Activated naive CD4-positive, alpha-beta T cell treated with anti-CD3 and anti-CD28 coated beads, Interleukin-2, amount 10 ng/mL, durations not matched to agents 7 days and 5 days (primary cell): ENCODE measurements at regions not wholly inside any gene's neighbourhood (a gene's known extent, or its start where the extent isn't known, plus 50 kb on each side); places are given as distances from the start of the nearest gene placed in this dataset.

Experiments used
- CTCF ChIA-PET: fragments of 350-600 bp; sonication (Branson Sonifier 250); formaldehyde crosslinking; loops from one replicate; lab custom pipeline; 2021; ENCODE audit warnings: antibody characterized with exemption; lab: Charles Lee
- DNase-seq: peaks from one replicate; pipeline ENCODE4 v3.0.0-alpha.2; 2020
- H3K27ac Mint-ChIP-seq: one replicate; pipeline ENCODE4 v1.8.0; 2021; ENCODE audit warnings: mild to moderate bottlenecking, moderate library complexity, mixed read lengths
- H3K27me3 Mint-ChIP-seq: one replicate; pipeline ENCODE4 v1.8.0; 2021; ENCODE audit warnings: mild to moderate bottlenecking, mixed read lengths
- H3K36me3 Mint-ChIP-seq: one replicate; pipeline ENCODE4 v1.8.0; 2021; ENCODE audit warnings: mixed read lengths
- H3K4me1 Mint-ChIP-seq: one replicate; pipeline ENCODE4 v1.8.0; 2021; ENCODE audit warnings: mixed read lengths
- H3K4me3 Mint-ChIP-seq: one replicate; pipeline ENCODE4 v1.8.0; 2021; ENCODE audit warnings: mild to moderate bottlenecking, moderate library complexity, mixed read lengths
- H3K9me3 Mint-ChIP-seq: one replicate; pipeline ENCODE4 v1.8.0; 2021; ENCODE audit warnings: mixed read lengths

- Mint-ChIP-seq H3K4me1 (no peaks in the 10 kb centered on the region), H3K27me3 (peaks cover 6% of the 10 kb centered on the region), H3K27ac (no peak overlapping the region), H3K4me3 (no peak overlapping the region), H3K9me3 (no peaks in the 10 kb centered on the region), H3K36me3 (no peaks in the 10 kb centered on the region)
- no peak for DNase-seq
- CTCF ChIA-PET: no interaction called here
Observed at GRCh38 chr5:40041452-40041851, 616.7 kb upstream of the DAB2 start.

DNA sequence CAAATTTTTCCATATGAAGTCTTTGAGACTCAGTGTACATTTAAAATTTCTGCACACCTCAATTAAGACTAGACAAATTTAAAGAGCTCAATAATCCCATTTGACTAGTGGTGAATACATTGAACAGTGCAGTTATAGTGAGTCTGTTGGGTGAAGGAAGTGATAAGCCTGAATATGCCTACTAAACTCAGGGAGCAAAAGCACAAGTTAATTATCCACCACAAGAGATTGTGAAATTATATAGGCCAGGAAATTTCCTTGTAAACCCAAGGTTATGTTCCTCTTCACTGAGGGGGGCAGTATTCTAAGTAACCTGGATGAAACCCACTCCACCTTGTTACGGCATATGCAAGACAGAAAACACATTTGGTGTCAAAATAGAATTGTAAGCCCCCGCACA lies 612.9 kb upstream of the DAB2 start:
- Mint-ChIP-seq H3K4me3 (no peak overlapping the region), H3K27me3 (no peaks in the 10 kb centered on the region), H3K36me3 (no peaks in the 10 kb centered on the region), H3K9me3 (no peaks in the 10 kb centered on the region), H3K27ac (no peak overlapping the region), H3K4me1 (peaks cover 9% of the 10 kb centered on the region)
- CTCF ChIA-PET: no interaction called here
- no peak for DNase-seq

DNA sequence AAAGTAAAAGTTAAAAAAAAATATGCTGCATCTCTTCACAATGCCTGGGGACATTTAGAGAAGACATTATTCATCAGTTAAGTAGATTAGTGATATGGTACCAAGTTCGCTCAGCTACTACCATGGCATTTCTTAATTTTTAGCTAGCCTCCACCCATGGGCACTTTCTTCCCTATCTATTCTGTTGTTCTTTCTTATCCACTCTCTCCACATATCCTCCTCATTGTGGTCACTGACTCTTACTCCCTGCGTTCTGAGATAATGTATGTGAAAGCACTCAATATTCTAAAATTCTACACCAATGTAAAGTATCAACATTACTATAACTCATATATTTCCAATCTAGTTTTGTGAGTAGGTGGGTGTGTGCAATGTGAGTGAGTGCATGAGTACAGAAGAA lies 609.7 kb upstream of the DAB2 start:
- CTCF ChIA-PET: no interaction called here
- Mint-ChIP-seq H3K27me3 (no peaks in the 10 kb centered on the region), H3K27ac (no peak overlapping the region), H3K36me3 (no peaks in the 10 kb centered on the region), H3K4me1 (peaks cover 9% of the 10 kb centered on the region), H3K4me3 (no peak overlapping the region), H3K9me3 (no peaks in the 10 kb centered on the region)
- DNase-seq: no peak

- CTCF ChIA-PET: no interaction called here
- Mint-ChIP-seq H3K9me3 (no peaks in the 10 kb centered on the region), H3K4me3 (no peak overlapping the region), H3K27me3 (no peaks in the 10 kb centered on the region), H3K27ac (no peak overlapping the region), H3K4me1 (peaks cover 9% of the 10 kb centered on the region), H3K36me3 (no peaks in the 10 kb centered on the region)
- peak; percentile 46 for DNase-seq
Observed at GRCh38 chr5:40033411-40033810, 608.6 kb upstream of the DAB2 start.

GRCh38 chr5:40033009-40033408 lies 608.2 kb upstream of the DAB2 start:
- H3K36me3 Mint-ChIP-seq: no peaks in the 10 kb centered on the region
- peaks cover 9% of the 10 kb centered on the region for H3K4me1 Mint-ChIP-seq
- H3K27me3 Mint-ChIP-seq: no peaks in the 10 kb centered on the region
- DNase-seq: no peak
- H3K27ac Mint-ChIP-seq: no peak overlapping the region
- no peaks in the 10 kb centered on the region for H3K9me3 Mint-ChIP-seq
- no peak overlapping the region for H3K4me3 Mint-ChIP-seq
- CTCF ChIA-PET: no interaction called here

DNA sequence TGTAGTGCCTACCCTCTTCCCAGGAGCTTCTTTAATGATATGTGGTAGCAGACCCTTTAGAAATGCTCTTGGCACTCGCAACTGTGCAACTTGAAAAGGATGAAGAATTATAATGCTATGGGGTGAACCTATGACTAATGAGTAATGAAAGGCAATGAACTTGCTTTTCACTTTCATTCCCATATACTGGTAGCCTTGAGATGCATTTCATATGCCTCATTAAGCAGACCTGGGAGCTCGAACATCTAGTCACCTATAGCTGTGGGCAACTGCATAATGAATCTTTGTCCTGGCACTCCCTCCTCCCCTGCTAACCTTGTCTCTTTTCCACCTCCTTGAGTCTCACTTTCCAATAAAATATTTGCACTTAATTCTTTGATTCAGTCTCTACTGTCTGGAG lies 605.9 kb upstream of the DAB2 start:
- DNase-seq: no peak
- Mint-ChIP-seq H3K27ac (no peak overlapping the region), H3K9me3 (no peaks in the 10 kb centered on the region), H3K4me1 (peaks cover 9% of the 10 kb centered on the region), H3K4me3 (no peak overlapping the region), H3K27me3 (no peaks in the 10 kb centered on the region), H3K36me3 (no peaks in the 10 kb centered on the region)
- CTCF ChIA-PET: no interaction called here

DNA sequence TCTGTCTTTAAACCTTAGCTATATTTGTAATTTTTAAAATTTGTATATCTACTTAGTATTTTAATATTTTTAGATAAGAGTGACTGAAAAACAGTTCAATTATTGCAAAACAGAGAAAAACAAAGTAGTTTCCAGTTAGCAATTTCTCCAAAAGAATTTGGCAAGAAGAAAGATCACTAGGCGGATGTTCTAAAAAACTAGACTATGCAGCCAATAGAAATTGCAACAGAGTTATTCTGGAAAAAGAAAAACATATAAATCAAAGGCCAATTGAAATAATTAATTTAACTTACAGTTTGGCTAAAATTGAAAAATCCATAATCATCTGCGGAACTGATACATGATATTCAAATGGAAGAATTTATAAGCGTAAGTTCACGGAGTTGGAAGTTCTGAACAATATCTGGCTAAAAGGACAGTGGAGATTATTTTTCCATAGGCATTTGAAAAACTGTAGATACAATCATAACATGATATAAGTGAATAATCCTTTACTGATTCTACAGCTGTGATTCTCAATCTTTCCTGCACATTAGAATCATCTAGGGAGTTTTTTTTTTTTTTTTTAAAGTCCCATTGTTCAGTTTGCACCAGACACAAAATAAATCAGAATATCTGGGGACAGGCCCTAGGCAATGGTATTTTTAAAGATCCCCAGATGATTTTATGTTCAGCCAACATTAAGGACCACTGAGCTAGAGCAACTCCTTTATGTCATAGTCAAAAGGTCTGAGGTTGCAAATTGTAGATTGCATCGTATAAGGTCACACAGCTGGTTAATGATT lies 605.1 kb upstream of the DAB2 start:
- Mint-ChIP-seq H3K27ac (no peak overlapping the region), H3K4me3 (no peak overlapping the region), H3K36me3 (no peaks in the 10 kb centered on the region), H3K27me3 (no peaks in the 10 kb centered on the region), H3K4me1 (peaks cover 9% of the 10 kb centered on the region), H3K9me3 (no peaks in the 10 kb centered on the region)
- no peak for DNase-seq
- CTCF ChIA-PET: no interaction called here

- Mint-ChIP-seq H3K36me3 (no peaks in the 10 kb centered on the region), H3K27me3 (no peaks in the 10 kb centered on the region), H3K4me1 (no peaks in the 10 kb centered on the region), H3K4me3 (no peak overlapping the region), H3K27ac (no peak overlapping the region), H3K9me3 (peaks cover 2% of the 10 kb centered on the region)
- CTCF ChIA-PET: no interaction called here
- DNase-seq: no peak
Observed at GRCh38 chr5:40027400-40027799, 602.6 kb upstream of the DAB2 start.

- DNase-seq: no peak
- Mint-ChIP-seq H3K27ac (no peak overlapping the region), H3K9me3 (peaks cover 2% of the 10 kb centered on the region), H3K27me3 (no peaks in the 10 kb centered on the region), H3K4me3 (no peak overlapping the region), H3K4me1 (no peaks in the 10 kb centered on the region), H3K36me3 (no peaks in the 10 kb centered on the region)
- CTCF ChIA-PET: no interaction called here
Observed at GRCh38 chr5:40025586-40025985, 600.8 kb upstream of the DAB2 start.

GRCh38 chr5:40022057-40022456 lies 597.3 kb upstream of the DAB2 start:
- peaks cover 3% of the 10 kb centered on the region for H3K27me3 Mint-ChIP-seq
- peaks cover 2% of the 10 kb centered on the region for H3K9me3 Mint-ChIP-seq
- H3K4me1 Mint-ChIP-seq: no peaks in the 10 kb centered on the region
- CTCF ChIA-PET: no interaction called here
- H3K27ac Mint-ChIP-seq: no peak overlapping the region
- DNase-seq: no peak
- H3K36me3 Mint-ChIP-seq: no peaks in the 10 kb centered on the region
- H3K4me3 Mint-ChIP-seq: no peak overlapping the region

DNA sequence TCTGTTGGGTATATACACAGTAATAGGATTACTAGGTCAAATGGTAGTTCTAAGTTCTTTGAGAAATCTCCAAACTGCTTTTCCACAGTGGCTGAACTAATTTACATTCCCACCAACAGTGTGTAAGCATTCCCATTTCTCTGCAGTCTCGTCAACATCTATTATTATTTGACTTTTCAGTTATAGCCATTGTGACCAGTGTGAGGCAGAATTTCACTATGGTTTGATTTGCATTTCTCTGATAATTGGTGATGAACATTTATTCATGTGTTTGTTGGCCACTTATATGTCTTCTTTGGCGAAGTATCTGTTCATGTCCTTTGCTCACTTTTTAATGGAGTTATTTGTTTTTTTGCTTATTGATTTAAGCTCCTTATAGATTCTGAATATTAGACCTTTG lies 596.2 kb upstream of the DAB2 start:
- Mint-ChIP-seq H3K27ac (no peak overlapping the region), H3K27me3 (peaks cover 3% of the 10 kb centered on the region), H3K4me1 (no peaks in the 10 kb centered on the region), H3K9me3 (peaks cover 2% of the 10 kb centered on the region), H3K36me3 (no peaks in the 10 kb centered on the region), H3K4me3 (no peak overlapping the region)
- CTCF ChIA-PET: no interaction called here
- no peak for DNase-seq

DNA sequence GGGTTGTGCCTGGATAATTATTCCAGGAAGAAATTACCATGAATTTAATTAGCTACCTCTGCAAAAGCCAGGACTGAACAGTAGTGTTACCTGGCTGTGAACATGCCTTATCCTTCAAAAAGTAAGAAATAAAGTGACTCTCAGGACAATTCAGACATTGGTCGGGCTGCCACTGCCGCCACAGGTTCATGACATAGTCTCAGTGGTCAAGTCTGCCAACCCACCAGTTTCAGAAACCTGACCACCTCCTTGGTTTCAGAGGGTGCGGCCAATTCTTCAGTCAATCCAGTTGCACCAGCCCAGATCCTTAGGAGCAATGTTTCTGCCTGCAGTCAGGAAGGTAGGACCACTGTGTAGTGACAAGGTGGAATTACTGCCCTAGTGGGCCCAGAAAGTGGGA lies 593.1 kb upstream of the DAB2 start:
- H3K9me3 Mint-ChIP-seq: peaks cover under 1% of the 10 kb centered on the region
- H3K4me1 Mint-ChIP-seq: no peaks in the 10 kb centered on the region
- DNase-seq: no peak
- CTCF ChIA-PET: no interaction called here
- H3K36me3 Mint-ChIP-seq: no peaks in the 10 kb centered on the region
- peaks cover 3% of the 10 kb centered on the region for H3K27me3 Mint-ChIP-seq
- no peak overlapping the region for H3K4me3 Mint-ChIP-seq
- H3K27ac Mint-ChIP-seq: no peak overlapping the region

DNA sequence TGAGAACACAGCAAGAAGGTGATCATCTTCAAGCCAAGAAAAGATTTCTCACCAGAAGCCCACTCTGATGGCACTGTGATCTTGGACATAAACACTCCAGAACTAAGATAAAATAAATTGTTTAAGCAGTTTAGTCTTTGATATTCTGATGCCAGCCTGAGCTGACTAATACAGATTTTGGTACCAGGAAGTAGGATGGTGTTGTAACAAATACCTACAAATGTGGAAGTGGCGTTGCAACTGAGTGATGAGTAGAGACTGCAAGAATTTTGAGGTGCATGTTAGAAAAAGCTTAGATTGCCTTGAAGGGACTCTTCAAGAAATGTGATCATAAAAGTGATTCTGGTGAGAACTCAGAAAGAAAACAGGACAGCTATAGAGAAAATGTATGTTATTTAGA lies 592.4 kb upstream of the DAB2 start:
- H3K4me3 Mint-ChIP-seq: no peak overlapping the region
- H3K27ac Mint-ChIP-seq: no peak overlapping the region
- no peaks in the 10 kb centered on the region for H3K36me3 Mint-ChIP-seq
- no peaks in the 10 kb centered on the region for H3K9me3 Mint-ChIP-seq
- DNase-seq: no peak
- H3K4me1 Mint-ChIP-seq: no peaks in the 10 kb centered on the region
- peaks cover 3% of the 10 kb centered on the region for H3K27me3 Mint-ChIP-seq
- CTCF ChIA-PET: no interaction called here

DNA sequence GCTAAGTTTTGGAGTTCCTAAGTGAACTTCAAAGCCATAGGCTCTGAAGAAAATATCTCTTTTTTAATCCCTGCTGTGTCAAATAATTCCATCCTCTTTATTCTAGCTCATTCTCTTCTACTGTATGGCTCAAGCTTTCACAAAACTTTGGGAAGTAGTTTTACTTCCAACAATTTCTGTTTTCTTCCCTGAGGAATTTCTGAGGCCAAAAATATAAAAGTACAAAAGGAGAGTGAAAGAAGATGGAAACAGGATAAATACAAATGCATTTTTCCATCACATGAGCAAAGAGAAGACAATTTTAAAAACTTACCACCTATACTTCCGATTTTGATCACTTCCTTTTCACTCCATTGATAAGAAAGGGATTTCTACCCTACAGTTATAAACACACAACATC lies 585.7 kb upstream of the DAB2 start:
- Mint-ChIP-seq H3K9me3 (no peaks in the 10 kb centered on the region), H3K27ac (no peak overlapping the region)
- CTCF ChIA-PET: no interaction called here

GRCh38 chr5:40006260-40006659 lies 581.5 kb upstream of the DAB2 start:
- H3K36me3 Mint-ChIP-seq: no peaks in the 10 kb centered on the region
- no peak overlapping the region for H3K27ac Mint-ChIP-seq
- CTCF ChIA-PET: no interaction called here
- no peak for DNase-seq
- no peaks in the 10 kb centered on the region for H3K9me3 Mint-ChIP-seq
- H3K4me1 Mint-ChIP-seq: no peaks in the 10 kb centered on the region
- H3K27me3 Mint-ChIP-seq: no peaks in the 10 kb centered on the region
- no peak overlapping the region for H3K4me3 Mint-ChIP-seq

More for the DNA sequence above, 585.7 kb upstream of the DAB2 start:
- DNase-seq: no peak
- Mint-ChIP-seq H3K4me3 (no peak overlapping the region), H3K4me1 (no peaks in the 10 kb centered on the region), H3K27me3 (no peaks in the 10 kb centered on the region), H3K36me3 (no peaks in the 10 kb centered on the region)
